ENCODE measurements at regions not wholly inside any gene's neighbourhood (a gene's known extent, or its start where the extent isn't known, plus 50 kb on each side); places are given as distances from the start of the nearest gene placed in this dataset.

GRCh38 chr14:61847861-61848260 lies 85.6 kb downstream of the SNAPC1 start:
- peaks cover 15 to 22% of the 10 kb centered on the region in 2 donors for H3K27me3 Mint-ChIP-seq
- ATAC-seq (no peak), DNase-seq (ENCODE audit: low spot score) (no peak)
- H3K27ac Mint-ChIP-seq = no peak overlapping the region
- H3K4me1 Mint-ChIP-seq (ENCODE audit: low read depth in 2 of 2) = no peaks in the 10 kb centered on the region
- no peaks in the 10 kb centered on the region for H3K9me3 Mint-ChIP-seq
- no peak overlapping the region for H3K4me3 Mint-ChIP-seq
- no peaks in the 10 kb centered on the region for H3K36me3 Mint-ChIP-seq

DNA sequence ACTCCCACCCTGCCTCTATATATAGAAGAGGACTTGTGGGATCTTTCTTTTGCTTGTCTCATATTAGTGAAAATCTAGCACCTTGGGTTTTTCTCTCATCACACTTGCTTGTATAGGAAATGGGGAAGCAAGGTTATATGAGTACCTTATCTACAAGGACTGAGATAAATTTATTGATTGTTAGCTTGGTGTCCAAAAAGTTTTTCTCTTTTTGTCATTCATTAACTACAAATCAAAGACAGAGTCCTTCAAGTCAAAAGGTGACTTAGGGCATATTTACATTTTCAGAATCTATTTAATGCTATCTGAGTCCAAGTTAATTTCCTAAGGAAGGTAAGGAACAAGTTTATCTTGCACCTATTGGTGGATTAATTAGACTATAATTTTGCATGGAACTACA lies 92.7 kb downstream of the SNAPC1 start:
- Mint-ChIP-seq H3K27me3 (peaks cover 31 to 44% of the 10 kb centered on the region in 2 donors), H3K4me1 (ENCODE audit: low read depth in 2 of 2) (no peaks in the 10 kb centered on the region)

GRCh38 chr14:61860294-61860918 lies 98.2 kb downstream of the SNAPC1 start:
- peak; percentile 72 for DNase-seq (ENCODE audit: low spot score)
- H3K27ac Mint-ChIP-seq = no peak overlapping the region

More for the DNA sequence above, 92.7 kb downstream of the SNAPC1 start:
- H3K36me3 Mint-ChIP-seq = no peaks in the 10 kb centered on the region
- no peaks in the 10 kb centered on the region for H3K9me3 Mint-ChIP-seq
- H3K4me3 Mint-ChIP-seq = no peak overlapping the region
- H3K27ac Mint-ChIP-seq = no peak overlapping the region
- ATAC-seq = no peak
- DNase-seq (ENCODE audit: low spot score) = no peak

GRCh38 chr14:61861320-61861865 lies 99.2 kb downstream of the SNAPC1 start:
- ATAC-seq (no peak), DNase-seq (ENCODE audit: low spot score) (no peak)
- Mint-ChIP-seq H3K4me3 (no peak overlapping the region), H3K27ac (no peak overlapping the region), H3K9me3 (no peaks in the 10 kb centered on the region), H3K27me3 (peaks cover 21 to 24% of the 10 kb centered on the region in 2 donors), H3K36me3 (no peaks in the 10 kb centered on the region), H3K4me1 (ENCODE audit: low read depth in 2 of 2) (peaks cover 0 to 8% of the 10 kb centered on the region in 2 donors)

More at GRCh38 chr14:61860294-61860918, 98.2 kb downstream of the SNAPC1 start:
- peak; percentile 83 to 86 for ATAC-seq
- Mint-ChIP-seq H3K4me3 (no peak overlapping the region), H3K36me3 (no peaks in the 10 kb centered on the region), H3K27me3 (peaks cover 28 to 33% of the 10 kb centered on the region in 2 donors), H3K9me3 (no peaks in the 10 kb centered on the region), H3K4me1 (ENCODE audit: low read depth in 2 of 2) (peaks cover 0 to 8% of the 10 kb centered on the region in 2 donors)

DNA sequence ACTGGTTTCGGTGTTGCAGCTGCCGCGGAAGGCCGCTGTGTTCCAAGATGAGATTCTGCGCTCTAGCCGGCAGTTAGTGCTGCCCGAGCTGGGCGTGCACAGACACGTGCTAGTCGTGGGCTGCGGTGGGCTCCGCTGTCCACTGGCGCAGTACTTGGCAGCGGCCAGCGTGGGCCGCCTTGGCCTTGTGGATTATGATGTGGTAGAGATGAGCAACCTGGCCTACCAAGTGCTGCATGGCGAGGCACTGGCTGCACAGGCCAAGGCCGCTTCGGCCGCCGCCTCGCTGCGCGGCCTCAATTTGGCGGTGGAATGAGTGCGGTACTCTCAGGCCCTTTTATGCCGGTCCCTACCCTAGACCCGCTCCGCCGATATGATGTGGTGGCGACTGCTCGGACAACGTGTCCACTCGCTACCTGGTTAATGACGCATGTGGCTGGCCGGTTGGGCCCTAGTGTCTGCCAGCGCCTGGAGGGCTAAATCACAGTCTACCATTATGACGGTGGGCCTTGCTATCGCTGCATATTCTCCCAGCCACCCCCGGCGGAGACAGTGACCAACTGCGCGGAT lies 102.2 kb downstream of the SNAPC1 start:
- Mint-ChIP-seq H3K4me1 (ENCODE audit: low read depth in 2 of 2) (peaks cover 3 to 13% of the 10 kb centered on the region in 2 donors), H3K27me3 (peaks cover 10 to 11% of the 10 kb centered on the region in 2 donors), H3K4me3 (no peak overlapping the region), H3K9me3 (no peaks in the 10 kb centered on the region), H3K36me3 (no peaks in the 10 kb centered on the region), H3K27ac (no peak overlapping the region)
- no peak for ATAC-seq
- no peak for DNase-seq (ENCODE audit: low spot score)

GRCh38 chr14:61866932-61867920 lies 105.0 kb downstream of the SNAPC1 start:
- H3K4me1 Mint-ChIP-seq (ENCODE audit: low read depth in 2 of 2) = peaks cover 3 to 5% of the 10 kb centered on the region in 2 donors
- ATAC-seq (no peak), DNase-seq (ENCODE audit: low spot score) (no peak)
- peaks cover 17% of the 10 kb centered on the region for H3K36me3 Mint-ChIP-seq
- no peak overlapping the region for H3K27ac Mint-ChIP-seq
- H3K27me3 Mint-ChIP-seq = peaks cover 16 to 25% of the 10 kb centered on the region in 2 donors
- peaks cover 2% of the 10 kb centered on the region for H3K9me3 Mint-ChIP-seq
- no peak overlapping the region for H3K4me3 Mint-ChIP-seq

DNA sequence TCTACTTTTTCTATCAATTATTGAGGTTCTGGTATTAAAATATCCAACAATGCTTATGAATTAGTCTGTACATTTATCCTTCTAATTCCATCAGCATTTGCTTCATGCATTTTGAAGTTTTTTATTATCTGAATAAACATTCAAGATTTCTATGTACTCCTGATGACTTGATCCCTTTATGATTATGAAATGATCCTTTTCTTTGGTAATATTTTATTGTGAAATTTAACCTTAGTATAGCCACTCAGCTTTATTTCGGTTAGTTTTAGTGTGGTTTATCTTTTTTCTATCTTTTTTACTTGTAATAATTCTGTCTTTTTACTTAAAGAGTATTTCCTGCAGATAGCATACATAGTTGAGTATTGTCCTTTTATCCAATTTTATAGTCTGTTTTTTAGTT lies 106.6 kb downstream of the SNAPC1 start:
- H3K9me3 Mint-ChIP-seq = peaks cover 2% of the 10 kb centered on the region
- no peak overlapping the region for H3K27ac Mint-ChIP-seq
- DNase-seq (ENCODE audit: low spot score) (no peak), ATAC-seq (no peak)
- H3K4me1 Mint-ChIP-seq (ENCODE audit: low read depth in 2 of 2) = peaks cover 5 to 10% of the 10 kb centered on the region in 2 donors
- no peak overlapping the region for H3K4me3 Mint-ChIP-seq
- H3K27me3 Mint-ChIP-seq = peaks cover 25 to 28% of the 10 kb centered on the region in 2 donors
- H3K36me3 Mint-ChIP-seq = peaks cover 21% of the 10 kb centered on the region

- Mint-ChIP-seq H3K4me1 (ENCODE audit: low read depth in 2 of 2) (peaks cover 5 to 10% of the 10 kb centered on the region in 2 donors), H3K36me3 (peaks cover 21% of the 10 kb centered on the region), H3K27me3 (peaks cover 32 to 36% of the 10 kb centered on the region in 2 donors), H3K27ac (no peak overlapping the region), H3K9me3 (peaks cover 2% of the 10 kb centered on the region), H3K4me3 (no peak overlapping the region)
- DNase-seq (ENCODE audit: low spot score) (no peak), ATAC-seq (no peak)
Observed at GRCh38 chr14:61870163-61870562, 107.9 kb downstream of the SNAPC1 start.

GRCh38 chr14:61872452-61872851 lies 110.2 kb downstream of the SNAPC1 start:
- DNase-seq (ENCODE audit: low spot score) = no peak
- ATAC-seq = no peak
- H3K27me3 Mint-ChIP-seq = peaks cover 47% of the 10 kb centered on the region in 2 donors
- peaks cover 3 to 5% of the 10 kb centered on the region in 2 donors for H3K4me1 Mint-ChIP-seq (ENCODE audit: low read depth in 2 of 2)
- peaks cover 2% of the 10 kb centered on the region for H3K9me3 Mint-ChIP-seq
- no peak overlapping the region for H3K4me3 Mint-ChIP-seq
- H3K36me3 Mint-ChIP-seq = peaks cover 21% of the 10 kb centered on the region
- H3K27ac Mint-ChIP-seq = no peak overlapping the region

DNA sequence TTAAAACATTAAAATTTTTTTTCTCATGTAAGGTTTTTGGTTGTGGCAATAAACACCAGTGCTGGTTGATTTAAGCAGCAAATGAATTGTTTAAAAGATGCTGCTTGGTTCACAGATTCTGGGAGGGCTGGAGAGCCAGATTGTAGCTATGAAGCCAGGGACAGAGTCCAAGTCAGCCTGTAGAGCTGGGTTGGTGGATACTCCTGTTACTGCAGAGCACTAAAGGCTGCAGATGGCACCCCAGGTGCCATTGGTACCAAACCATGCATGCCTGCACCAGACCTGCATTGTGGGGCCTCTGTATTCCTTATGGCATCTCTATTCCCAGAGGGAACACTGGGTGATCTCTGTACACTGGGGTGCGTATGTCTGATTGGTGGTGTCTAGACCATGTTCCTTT lies 113.3 kb downstream of the SNAPC1 start:
- no peak for DNase-seq (ENCODE audit: low spot score)
- H3K27ac Mint-ChIP-seq = no peak overlapping the region
- H3K27me3 Mint-ChIP-seq = peaks cover 47 to 55% of the 10 kb centered on the region in 2 donors
- no peaks in the 10 kb centered on the region for H3K9me3 Mint-ChIP-seq
- H3K4me1 Mint-ChIP-seq (ENCODE audit: low read depth in 2 of 2) = peaks cover 3 to 5% of the 10 kb centered on the region in 2 donors
- no peak for ATAC-seq
- H3K36me3 Mint-ChIP-seq = peaks cover 14% of the 10 kb centered on the region
- H3K4me3 Mint-ChIP-seq = no peak overlapping the region

DNA sequence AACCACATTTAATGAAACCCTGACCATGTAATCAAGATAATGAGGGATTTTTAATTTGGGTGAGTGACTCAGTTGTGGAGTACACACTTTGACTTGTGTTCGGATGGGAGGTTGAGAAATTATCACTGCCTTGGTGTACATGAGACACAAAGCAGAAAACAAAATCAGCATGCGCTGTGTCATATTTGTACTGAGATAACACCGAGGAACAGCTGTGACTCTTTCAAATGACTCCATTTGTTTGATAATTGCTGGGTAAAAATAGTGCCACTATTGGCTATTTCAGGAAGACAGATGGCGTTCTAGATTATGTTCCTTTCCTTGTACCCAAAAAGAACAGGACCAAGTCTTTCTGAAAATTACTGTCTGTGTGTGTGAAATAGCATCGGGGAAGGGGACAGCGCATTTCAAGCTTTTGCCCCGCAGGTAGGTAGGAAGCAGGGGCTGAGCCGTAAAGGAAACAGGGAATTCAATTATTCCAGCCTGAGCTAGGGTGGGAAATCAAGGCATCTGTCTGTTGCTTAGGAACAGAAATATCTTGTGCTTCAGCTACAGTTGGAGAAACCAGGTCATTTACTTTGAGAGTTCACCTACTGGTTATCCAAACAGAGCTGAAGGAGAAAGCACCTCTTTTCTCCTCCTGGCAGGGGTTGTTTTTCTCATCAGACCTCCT lies 114.3 kb downstream of the SNAPC1 start:
- peaks cover 51 to 52% of the 10 kb centered on the region in 2 donors for H3K27me3 Mint-ChIP-seq
- peak in 1 of 2 donors; percentile 49 for ATAC-seq

GRCh38 chr14:61877035-61877390 lies 114.8 kb downstream of the SNAPC1 start:
- Mint-ChIP-seq H3K27ac (no peak overlapping the region), H3K27me3 (peaks cover 56 to 57% of the 10 kb centered on the region in 2 donors), H3K36me3 (peaks cover 4% of the 10 kb centered on the region), H3K4me1 (ENCODE audit: low read depth in 2 of 2) (peaks cover 3 to 5% of the 10 kb centered on the region in 2 donors), H3K9me3 (no peaks in the 10 kb centered on the region), H3K4me3 (no peak overlapping the region)
- ATAC-seq (no peak), DNase-seq (ENCODE audit: low spot score) (no peak)

More for the DNA sequence above, 114.3 kb downstream of the SNAPC1 start:
- peaks cover 4% of the 10 kb centered on the region for H3K36me3 Mint-ChIP-seq
- no peak for DNase-seq (ENCODE audit: low spot score)
- no peak overlapping the region for H3K27ac Mint-ChIP-seq
- no peak overlapping the region for H3K4me3 Mint-ChIP-seq
- H3K4me1 Mint-ChIP-seq (ENCODE audit: low read depth in 2 of 2) = peaks cover 3 to 5% of the 10 kb centered on the region in 2 donors
- H3K9me3 Mint-ChIP-seq = no peaks in the 10 kb centered on the region

- ATAC-seq (no peak), DNase-seq (ENCODE audit: low spot score) (no peak)
- H3K27me3 Mint-ChIP-seq = peaks cover 55 to 64% of the 10 kb centered on the region in 2 donors
- no peak overlapping the region for H3K27ac Mint-ChIP-seq
- no peaks in the 10 kb centered on the region for H3K4me1 Mint-ChIP-seq (ENCODE audit: low read depth in 2 of 2)
- H3K36me3 Mint-ChIP-seq = peaks cover 4% of the 10 kb centered on the region
- H3K4me3 Mint-ChIP-seq = no peak overlapping the region
- H3K9me3 Mint-ChIP-seq = no peaks in the 10 kb centered on the region
Observed at GRCh38 chr14:61877768-61878167, 115.5 kb downstream of the SNAPC1 start.
